ENCODE measurements at regions not wholly inside any gene's neighbourhood (a gene's known extent, or its start where the extent isn't known, plus 50 kb on each side); places are given as distances from the start of the nearest gene placed in this dataset.

DNA sequence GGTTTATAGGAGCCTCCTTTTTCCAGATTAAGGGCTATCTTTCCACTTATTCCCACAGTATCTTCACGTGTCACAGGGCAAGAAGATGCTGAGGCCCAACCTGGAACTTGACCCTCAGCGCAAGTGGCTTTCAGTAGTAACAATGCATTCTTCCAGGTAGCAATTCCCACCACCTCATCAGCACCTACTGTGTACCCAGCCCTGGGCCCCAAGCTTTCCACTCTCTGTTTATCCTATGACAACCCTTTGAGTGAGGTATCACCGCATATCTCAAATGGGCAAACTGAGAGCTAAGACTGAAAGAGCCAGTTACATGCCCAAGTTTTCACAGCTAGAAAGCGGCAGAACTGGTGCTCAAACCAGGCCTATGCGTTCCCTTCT is 88.2 kb downstream of the CPN2 start:
- TF ChIP-seq YY1 (IDR thresholded peaks at IDR 0.05; ENCODE audit: insufficient read depth, insufficient read length) (no peak), ZNF274 (IDR thresholded peaks at IDR 0.05; ENCODE audit: low read depth, low read length) (no peak), SUZ12 (IDR thresholded peaks at IDR 0.05; ENCODE audit: extremely low read depth, insufficient read depth, insufficient read length) (no peak)
